ENCODE measurements at regions not wholly inside any gene's neighbourhood (a gene's known extent, or its start where the extent isn't known, plus 50 kb on each side); places are given as distances from the start of the nearest gene placed in this dataset.
"Not testable (repeated sequence)": the region's sequence is repeated elsewhere in the genome, so short reads cannot be mapped to it uniquely, and the experiment has no call there.

GRCh38 chr5:157994906-157995519 lies 136.1 kb upstream of the CLINT1 start:
- DNase-seq (ENCODE audit: low read depth in 2 of 2, low spot score in 1 of 2) = no peak

- no peak for DNase-seq (ENCODE audit: low read depth in 2 of 2, low spot score in 1 of 2)
These were observed 135.2 kb upstream of the CLINT1 start for GRCh38 chr5:157993986-157994691.

GRCh38 chr5:157993201-157993600 lies 134.3 kb upstream of the CLINT1 start:
- DNase-seq (ENCODE audit: low read depth in 2 of 2, low spot score in 1 of 2) = no peak

- DNase-seq (ENCODE audit: low read depth in 2 of 2, low spot score in 1 of 2) = no peak
These were observed 131.7 kb upstream of the CLINT1 start for GRCh38 chr5:157990583-157991181.

- no peak for DNase-seq (ENCODE audit: low read depth in 2 of 2, low spot score in 1 of 2)
These were observed 130.4 kb upstream of the CLINT1 start for GRCh38 chr5:157989296-157989695.

GRCh38 chr5:157987259-157987658 lies 128.3 kb upstream of the CLINT1 start:
- DNase-seq (ENCODE audit: low read depth in 2 of 2, low spot score in 1 of 2) = no peak

- no peak for DNase-seq (ENCODE audit: low read depth in 2 of 2, low spot score in 1 of 2)
These were observed 127.6 kb upstream of the CLINT1 start for GRCh38 chr5:157986431-157986990.

- DNase-seq (ENCODE audit: low read depth in 2 of 2, low spot score in 1 of 2) = no peak
These were observed 125.7 kb upstream of the CLINT1 start for GRCh38 chr5:157984611-157985010.

- no peak for DNase-seq (ENCODE audit: low read depth in 2 of 2, low spot score in 1 of 2)
These were observed 125.1 kb upstream of the CLINT1 start for GRCh38 chr5:157983906-157984551.

- no peak for DNase-seq (ENCODE audit: low read depth in 2 of 2, low spot score in 1 of 2)
These were observed 119.1 kb upstream of the CLINT1 start for GRCh38 chr5:157978061-157978460.

GRCh38 chr5:157976429-157976828 lies 117.5 kb upstream of the CLINT1 start:
- DNase-seq (ENCODE audit: low read depth in 2 of 2, low spot score in 1 of 2) = no peak

- no peak for DNase-seq (ENCODE audit: low read depth in 2 of 2, low spot score in 1 of 2)
These were observed 113.6 kb upstream of the CLINT1 start for GRCh38 chr5:157972579-157972978.

GRCh38 chr5:157971571-157972216 lies 112.7 kb upstream of the CLINT1 start:
- no peak for DNase-seq (ENCODE audit: low read depth in 2 of 2, low spot score in 1 of 2)

GRCh38 chr5:157968570-157968969 lies 109.6 kb upstream of the CLINT1 start:
- DNase-seq (ENCODE audit: low read depth in 2 of 2, low spot score in 1 of 2) = not testable (repeated sequence)

- no peak for DNase-seq (ENCODE audit: low read depth in 2 of 2, low spot score in 1 of 2)
These were observed 107.0 kb upstream of the CLINT1 start for GRCh38 chr5:157965989-157966388.

GRCh38 chr5:157965040-157965678 lies 106.2 kb upstream of the CLINT1 start:
- DNase-seq (ENCODE audit: low read depth in 2 of 2, low spot score in 1 of 2) = no peak

- DNase-seq (ENCODE audit: low read depth in 2 of 2, low spot score in 1 of 2) = no peak
These were observed 104.8 kb upstream of the CLINT1 start for GRCh38 chr5:157963761-157964160.

GRCh38 chr5:157963244-157963643 lies 104.3 kb upstream of the CLINT1 start:
- DNase-seq (ENCODE audit: low read depth in 2 of 2, low spot score in 1 of 2) = no peak

GRCh38 chr5:157962686-157963085 lies 103.7 kb upstream of the CLINT1 start:
- DNase-seq (ENCODE audit: low read depth in 2 of 2, low spot score in 1 of 2) = not testable (repeated sequence)

GRCh38 chr5:157961896-157962590 lies 103.1 kb upstream of the CLINT1 start:
- no peak for DNase-seq (ENCODE audit: low read depth in 2 of 2, low spot score in 1 of 2)
